GM21360 (cell line): ENCODE measurements at regions not wholly inside any gene's neighbourhood (a gene's known extent, or its start where the extent isn't known, plus 50 kb on each side); places are given as distances from the start of the nearest gene placed in this dataset.

Experiments
- ATAC-seq: cut with Tn5 transposase; IDR thresholded peaks from one replicate; pipeline ENCODE4 v1.9.1; 2021; ENCODE audit warnings: mild to moderate bottlenecking, moderate library complexity; ENCODE audit not compliant: unreplicated experiment

DNA sequence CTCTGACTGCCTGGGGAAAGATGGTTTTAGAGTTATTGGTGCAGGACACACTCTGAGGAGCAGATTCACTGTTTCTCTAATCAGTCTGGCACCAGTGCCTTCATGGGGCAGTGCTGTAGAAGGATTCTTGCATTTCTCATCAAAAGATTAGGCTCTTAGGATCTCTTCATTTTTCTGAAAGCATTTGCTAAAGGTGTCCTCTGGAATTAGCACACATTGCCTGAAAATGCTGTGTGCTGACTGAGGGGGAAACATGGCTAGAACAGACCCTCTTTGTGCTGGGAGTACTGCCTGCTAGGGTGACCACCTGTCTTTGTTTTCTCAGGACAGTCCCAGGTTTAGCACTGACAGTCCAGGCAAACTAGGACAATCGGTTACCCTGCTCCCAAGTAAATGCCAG lies 301.0 kb downstream of the PTEN start:
- ATAC-seq: no peak

DNA sequence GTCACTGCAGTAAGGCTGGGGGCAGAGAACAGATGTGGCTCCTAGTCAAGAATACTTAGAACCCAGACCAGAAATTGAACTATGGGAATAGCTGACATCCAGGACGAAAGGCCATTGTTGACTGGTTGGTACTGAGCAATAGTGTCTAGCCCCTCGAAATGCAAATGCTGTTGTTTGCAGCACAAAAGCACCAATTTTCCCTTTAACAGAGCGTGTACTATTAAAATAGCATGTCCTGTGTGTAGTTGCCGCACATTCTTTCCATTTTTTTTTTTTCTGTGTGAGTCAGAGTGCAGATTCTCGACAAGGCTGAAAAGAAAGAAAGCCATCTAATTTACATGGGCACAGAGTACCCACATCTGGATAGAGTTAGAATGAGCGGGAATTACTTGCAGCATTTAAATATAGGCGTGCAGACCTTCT lies 302.4 kb downstream of the PTEN start:
- ATAC-seq: no peak

DNA sequence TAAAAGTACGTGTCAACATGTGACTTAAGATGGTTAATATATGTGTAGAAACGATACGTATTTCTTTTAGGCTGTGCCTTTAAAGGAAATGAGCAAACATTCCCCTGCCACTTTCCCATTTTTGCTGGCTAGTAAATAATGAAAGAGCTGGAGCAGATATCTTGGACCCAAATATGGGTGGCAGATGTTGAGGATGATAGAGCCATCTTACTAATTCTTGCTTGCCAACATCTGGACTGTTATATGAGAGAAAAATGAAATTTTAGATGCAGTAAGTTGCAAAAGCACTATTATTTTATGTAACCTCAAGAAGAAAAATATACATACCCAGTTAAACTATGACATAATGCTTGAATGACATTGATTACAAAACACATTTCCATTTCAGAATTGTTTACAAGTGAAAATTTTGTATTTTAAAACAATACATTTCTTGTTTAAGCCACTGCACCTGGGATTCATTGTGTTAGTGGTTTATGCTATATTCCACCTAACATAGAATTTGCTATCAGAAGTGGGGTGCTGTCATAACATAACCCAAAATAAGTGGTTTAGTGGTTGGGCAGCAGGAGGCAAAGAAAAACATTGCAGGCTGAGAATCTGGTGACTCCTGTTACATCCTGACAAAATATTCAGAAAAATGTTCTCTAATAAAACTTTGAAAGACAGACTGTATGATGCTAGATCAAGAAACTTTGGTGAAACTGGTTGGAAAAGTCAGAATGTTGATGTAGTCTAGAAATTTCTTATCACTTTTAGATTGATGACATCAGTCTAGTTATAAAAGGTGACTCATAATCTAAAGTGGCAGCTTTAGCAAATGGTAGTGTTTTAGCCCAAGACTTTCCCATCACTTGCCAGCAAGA lies 305.0 kb downstream of the PTEN start:
- no peak for ATAC-seq

DNA sequence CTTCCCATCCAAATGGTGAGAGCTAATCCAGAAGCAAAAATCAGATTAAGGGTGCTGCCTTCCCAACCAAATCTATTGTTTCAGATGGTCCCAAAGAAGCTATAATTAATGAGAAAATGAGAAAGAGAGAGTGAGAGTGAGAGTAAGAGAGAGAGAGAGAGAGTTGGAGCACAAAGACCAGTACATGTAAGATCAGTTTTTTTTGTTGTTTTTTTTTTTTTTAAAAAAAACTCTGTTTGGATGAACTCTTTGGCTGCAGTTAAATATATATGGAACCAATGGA lies 305.6 kb downstream of the PTEN start:
- no peak for ATAC-seq

DNA sequence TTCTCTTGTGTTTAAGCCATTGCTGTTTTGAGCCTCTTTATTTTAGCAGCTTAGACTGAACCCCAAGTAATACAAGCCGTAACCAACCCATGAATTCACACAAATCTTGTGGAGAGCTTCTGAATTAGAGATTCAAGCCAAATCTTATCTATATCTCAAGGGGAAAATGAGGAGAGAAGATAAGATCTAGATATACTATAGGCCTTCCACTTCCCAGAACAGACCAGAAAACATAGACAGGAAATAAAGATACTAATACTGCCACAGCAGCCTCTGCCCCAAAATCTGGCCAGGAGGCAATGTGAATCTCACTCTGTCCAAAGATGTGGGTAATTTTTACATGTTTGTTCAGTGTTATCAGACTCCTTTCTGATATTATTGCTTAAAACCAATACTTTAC lies 307.2 kb downstream of the PTEN start:
- ATAC-seq: no peak

DNA sequence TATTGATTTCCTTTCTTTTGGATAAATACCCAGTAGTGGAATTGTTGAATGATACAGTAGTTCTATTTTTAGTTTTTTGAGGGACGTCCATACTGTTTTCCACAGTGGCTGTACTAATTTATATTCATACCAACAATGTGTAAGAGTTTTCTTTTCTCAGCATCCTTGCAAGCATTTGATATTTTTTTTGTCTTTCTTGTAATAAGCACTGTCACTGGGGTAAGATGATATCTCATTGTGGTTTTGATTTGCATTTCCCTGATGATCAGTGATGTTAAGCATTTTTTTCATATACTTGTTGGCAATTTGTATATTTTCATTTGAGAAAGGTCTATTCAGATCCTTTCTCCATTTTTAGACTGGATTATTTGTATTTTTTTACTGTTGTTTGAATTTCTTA lies 308.7 kb downstream of the PTEN start:
- ATAC-seq: no peak

DNA sequence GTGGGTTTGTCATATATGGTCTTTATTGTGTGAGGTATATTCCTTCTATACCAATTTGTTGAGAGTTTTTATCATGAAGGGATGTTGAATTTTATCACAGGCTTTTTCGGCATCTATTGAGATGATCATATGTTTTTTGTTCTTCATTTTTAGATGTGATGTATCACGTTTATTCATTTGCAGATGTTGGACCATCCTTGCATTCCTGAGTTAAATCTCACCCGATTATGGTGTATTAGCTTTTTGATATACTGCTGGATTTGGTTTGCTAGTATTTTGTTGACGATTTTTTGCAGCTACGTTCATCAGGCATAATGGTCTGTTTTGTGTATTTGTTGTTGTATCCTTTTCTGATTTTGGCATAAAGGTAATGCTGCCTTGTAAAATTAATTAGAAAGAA lies 311.0 kb downstream of the PTEN start:
- ATAC-seq: no peak

DNA sequence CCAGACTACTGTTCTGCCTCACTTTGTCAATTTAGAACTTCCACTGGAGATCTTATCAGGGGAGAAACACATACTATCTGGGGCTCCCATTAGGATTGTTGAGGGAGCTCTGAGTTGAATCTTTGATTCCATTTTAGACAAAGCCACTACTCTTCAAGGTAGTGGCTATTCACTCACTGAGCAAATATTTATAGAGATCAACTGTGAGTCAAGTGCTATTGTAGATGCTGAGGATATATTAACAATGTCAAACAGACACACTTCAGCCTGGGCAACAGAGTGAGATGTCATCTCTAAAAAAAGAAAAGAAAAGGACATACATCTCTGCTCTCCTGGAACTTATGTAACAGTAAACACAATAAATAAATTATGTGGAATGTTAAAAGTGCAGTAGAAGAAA lies 315.3 kb downstream of the PTEN start:
- no peak for ATAC-seq

DNA sequence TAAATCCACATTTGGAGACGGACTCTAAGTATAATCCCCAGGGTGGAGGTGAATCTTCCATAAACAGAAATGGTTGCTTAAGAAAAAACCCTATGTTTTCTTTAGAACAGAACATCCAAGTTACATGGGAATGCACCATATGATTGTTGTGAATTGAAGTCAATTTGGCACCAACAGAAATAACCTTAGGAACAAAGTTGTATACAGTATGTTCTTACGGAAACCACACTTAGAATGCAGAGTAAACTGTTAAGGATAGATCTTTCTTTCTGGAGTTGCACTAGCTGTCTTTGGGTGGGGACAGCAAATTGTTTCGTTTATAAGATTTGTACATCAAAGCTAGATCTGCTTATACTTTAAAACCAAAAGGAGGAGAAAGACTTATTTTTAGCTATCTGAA lies 316.4 kb downstream of the PTEN start:
- no peak for ATAC-seq

DNA sequence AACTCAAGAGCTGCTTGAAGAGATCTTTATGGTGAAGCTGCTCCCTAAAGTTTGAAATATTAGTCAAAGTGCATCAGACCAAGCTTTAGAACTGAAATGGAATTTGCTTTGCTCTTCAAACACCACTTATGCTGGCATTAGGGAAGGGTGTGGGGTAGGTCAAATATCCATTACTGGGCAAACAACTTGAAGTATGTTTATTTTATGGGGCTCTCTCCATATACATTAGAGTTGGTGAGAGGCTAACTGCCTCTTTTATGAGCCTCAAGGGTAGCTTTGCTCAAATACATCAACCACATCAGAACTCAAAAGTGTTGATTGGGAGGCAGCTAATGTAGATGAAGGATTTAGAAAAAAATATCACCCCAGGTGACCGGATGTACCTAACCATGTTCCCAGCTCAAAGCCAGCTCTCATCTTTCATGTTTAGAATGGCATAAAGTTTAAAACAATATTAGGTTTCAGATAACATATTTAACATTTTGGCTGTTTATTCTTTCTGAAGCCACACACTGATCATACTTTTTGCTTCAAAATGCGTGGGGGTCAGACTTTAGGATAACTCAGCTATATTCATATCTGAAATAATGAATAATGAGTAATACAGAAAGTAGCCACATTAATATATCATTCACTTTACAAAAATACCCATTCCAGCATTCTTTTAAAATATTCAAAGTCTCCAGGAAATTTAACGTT lies 318.6 kb downstream of the PTEN start:
- ATAC-seq: no peak

DNA sequence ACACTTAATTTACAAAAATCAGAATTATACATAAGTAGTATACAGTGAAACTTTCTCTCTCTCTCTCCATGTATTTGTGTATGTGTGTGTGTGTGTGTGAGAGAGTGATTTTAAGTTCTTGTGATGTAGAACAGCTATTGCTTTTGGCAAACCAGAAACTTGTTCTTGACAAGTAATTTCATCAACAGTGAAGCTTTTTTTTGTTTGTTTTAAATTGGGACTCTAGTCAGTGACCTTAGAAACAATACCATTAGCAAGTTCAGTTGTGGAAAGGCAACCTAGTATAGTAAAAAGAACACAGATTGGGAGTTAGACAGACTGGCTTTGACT lies 319.1 kb downstream of the PTEN start:
- ATAC-seq: no peak

DNA sequence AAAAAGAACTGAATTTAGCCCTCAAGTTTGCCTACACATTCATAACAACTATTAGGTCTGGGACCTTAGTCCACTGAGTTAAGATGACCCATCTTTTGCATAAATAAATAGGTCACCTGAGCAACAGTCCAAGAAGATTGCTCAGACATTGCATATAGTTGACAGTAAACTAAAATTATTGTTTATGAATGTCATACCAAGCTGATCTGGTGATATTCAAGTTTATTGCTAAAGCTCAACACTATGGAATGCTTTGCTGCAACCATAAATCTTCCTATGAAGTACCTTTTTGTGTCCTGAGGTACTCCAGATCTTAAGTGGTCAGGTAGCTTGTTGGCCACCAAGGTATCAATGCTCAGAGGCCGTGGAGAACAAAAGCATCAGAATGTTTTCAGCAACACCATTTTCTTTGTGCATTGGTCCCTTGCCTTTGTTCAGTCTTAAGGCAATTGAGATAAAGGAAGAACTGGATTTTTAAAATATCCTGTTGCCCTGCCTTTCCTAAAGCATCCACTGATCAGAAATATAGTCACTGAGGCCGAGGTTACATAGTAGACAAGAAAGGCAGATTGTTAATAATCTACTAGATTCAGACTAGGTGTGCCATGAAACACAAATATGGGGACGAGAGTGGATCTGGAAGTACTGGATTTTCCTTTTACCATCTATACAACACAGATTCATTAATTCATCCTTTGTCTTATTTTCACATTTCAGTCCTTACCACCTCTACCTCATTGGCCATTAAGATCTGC lies 321.3 kb downstream of the PTEN start:
- no peak for ATAC-seq

DNA sequence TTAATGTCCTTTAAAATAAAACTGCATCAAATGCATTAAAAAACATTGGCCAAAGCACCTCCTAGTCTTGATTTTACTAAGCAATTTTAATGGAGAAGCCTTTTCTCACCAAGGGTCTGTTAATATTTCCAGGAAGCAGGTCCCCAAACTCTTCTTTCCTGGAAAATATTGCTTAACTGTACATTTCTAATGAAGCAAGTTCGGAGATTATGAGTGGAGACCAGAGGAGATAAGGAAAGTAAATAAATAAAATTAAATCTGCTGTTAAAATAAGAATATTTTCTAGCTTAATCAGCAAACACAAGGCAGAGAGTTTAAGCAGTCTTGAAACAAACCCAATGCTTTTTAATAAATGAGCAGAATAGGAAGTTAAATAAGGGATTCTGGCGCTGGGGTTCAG lies 322.4 kb downstream of the PTEN start:
- no peak for ATAC-seq

DNA sequence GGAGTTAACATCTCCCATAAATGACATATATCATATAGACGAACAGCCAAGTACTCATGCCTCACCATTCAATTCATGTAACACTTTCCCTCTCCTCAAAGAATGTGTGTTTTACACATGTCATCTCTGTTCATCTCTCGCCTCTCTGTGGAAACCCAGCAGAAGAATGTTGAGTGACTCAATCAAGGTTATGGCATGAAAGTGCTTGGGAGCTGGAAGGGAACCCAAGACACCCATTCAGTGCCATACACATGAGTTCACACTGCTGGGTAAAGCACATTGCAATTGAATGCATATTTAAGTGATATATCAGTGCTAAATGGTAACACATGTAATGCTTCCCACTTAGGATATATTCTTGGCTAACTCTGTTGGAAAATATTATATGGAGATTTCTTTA lies 322.9 kb downstream of the PTEN start:
- ATAC-seq: no peak

DNA sequence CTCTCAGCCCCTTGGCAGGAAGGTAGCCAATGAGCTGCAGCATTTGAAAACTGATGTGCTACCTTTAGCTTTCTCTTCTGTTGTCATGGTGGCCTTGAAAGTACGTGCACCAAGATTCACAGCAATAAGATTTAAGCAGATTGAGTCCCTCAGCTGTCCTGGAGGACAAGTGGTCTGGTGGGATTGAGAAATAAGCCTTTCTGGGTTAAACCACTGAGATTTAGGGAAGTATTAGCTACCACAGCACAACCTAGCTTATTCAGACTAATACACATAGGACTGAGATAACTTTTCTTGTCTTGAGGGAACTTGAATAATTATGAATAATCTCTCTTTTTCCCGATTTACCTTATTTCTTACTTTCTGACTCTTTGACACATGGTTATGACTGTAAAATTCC lies 324.0 kb downstream of the PTEN start:
- no peak for ATAC-seq

DNA sequence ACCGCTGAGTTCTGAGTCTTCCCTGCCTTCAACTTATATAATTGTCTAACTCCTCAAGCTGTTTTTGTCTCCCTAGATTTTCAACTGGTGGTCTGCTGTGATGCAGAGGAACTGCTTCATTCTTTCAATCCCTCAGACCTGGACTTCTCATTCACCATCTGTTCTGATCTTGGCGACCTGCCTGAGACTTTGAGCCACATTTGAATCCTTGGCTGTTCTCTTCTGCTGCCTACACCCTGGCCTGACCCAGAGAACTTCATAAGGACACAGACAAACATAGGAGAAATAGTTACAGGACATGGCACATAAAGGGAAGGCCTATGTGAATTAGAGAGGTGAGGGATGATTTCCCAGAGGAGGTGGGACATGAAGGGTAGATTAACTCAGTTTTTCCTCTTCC lies 326.7 kb downstream of the PTEN start:
- ATAC-seq: no peak

DNA sequence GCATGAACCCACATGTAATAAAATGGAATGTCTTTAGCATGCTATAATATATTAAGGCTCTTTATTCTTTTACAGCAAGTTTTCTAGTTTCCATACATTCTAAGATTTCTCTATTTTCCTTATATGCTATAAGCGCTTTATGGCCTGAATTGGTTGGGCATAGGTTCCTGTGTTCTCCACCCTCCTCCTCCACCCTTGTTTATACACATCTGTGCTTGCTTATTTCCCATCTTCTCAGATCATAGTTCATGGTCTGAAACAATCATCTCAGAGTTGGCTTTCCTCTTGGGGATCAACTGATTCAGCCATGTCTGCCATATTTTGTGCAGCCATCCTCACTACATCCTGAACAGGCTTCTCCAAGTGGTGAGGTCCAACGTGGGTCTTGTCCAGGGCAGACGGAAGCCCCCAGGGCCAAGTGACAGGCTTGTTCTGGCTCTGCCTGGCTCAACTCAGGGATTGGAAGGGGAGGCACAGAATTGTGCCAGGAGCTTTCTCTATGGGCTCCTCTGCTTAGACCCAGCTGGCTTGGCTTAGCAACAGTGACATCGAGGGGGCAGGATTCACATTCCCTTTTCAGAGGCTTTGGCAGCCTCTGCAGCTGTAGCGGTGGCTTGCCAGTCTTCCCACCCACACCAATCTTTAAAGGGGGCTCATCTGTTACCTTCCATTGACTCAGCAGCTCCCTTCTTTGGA lies 327.3 kb downstream of the PTEN start:
- no peak for ATAC-seq

DNA sequence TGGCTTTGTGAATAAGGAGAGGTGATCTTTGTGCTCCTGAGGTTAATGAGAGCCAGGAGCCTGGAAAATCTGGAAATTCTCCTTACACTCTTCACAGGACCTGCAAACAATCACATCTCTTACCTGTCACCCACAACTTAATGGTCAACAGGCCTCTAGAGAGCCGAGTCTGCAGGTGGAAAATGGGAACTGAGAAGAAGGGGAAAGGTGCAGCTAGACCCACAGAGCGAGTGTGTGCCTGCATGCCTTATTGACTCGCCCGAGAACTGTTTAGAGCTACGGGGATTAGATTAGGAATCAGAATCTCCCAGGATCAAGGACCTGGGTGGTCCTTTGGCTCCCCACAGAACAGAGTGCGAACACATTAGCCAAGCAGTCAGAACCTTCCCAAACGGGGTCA lies 329.6 kb downstream of the PTEN start:
- ATAC-seq: no peak

DNA sequence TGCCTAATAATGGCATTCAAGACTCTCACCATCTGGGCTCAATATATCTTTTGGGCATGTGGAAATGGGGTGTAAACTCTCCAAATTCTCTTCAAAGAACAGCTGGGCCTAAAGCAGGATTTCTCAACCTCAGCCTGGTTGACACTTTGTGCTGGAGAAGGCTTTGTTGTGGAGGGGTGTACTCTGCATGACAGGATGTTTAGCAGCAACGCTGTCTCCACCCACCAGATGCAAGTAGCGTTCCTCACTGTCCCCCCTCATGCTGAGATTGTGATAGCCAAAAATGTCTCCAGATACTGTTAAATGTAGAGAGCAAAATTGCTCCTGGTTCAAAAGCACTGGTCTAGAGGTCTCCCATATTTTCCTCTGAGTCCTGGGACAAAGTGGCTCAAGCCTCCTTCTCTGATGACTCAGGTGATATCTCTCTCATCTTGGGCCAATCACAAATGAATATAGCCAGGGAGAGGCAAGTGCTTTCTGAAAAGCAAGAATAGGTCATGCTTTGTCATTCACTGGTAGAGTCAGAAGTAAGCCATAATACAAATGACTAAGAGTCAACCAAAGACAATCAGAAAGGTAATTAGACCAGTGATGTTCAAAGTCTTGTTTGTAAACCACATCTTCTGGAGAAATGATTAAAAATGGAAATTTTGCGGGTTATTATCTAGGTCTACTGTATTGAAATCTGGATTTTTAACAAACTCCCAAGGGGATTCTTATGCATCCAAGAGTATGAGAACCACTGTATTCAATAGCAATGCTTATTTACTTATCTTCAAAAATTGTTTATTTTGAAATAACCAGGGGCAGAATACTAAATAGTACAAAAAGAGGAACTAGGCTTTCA lies 330.8 kb downstream of the PTEN start:
- no peak for ATAC-seq

DNA sequence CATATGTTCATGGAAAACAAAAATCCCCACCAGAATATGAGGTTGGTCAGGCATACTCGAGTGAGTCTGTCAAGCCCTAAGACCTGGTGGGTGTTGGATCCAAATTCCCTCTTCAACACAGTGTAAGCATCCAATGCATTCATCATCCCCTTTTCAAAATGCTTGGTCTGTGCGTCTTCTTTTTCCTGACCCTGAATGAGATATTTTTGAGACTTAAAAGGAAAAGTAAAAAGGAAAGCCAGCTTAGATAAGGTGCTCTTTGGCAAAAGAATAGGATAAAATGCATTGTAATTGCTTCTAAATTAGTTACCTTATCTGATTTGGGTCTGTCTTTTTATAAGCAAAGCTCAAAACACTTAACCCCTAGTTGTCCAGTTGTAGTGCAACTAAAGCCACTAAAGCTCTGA lies 331.5 kb downstream of the PTEN start:
- ATAC-seq: no peak

DNA sequence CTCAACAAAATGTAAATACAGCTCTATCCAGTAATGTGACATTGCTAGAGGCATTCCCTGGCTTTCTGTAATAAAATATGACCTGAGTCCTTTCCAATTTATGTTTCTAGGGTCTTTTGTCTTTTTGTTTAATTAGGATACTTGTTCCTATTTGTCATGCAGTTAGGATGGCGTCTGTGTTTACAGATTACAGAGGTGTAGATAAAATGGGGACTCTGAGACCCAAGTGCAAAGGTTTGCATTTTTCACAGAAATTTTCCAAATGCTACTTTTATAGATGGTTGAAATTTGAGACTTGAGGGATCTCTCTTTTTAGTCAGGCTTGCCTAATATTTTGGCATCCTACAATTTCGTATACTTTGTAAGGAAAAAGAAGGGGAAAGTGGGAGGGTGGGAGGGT lies 332.4 kb downstream of the PTEN start:
- no peak for ATAC-seq
